DMS 273 (cell line): ENCODE measurements at regions not wholly inside any gene's neighbourhood (a gene's known extent, or its start where the extent isn't known, plus 50 kb on each side); places are given as distances from the start of the nearest gene placed in this dataset.
"Not testable (repeated sequence)": the region's sequence is repeated elsewhere in the genome, so short reads cannot be mapped to it uniquely, and the experiment has no call there.

Experiments used
- DNase-seq: peaks from one replicate; lab custom pipeline; 2025; ENCODE audit not compliant: unreplicated experiment; lab: John Stamatoyannopoulos, UW

DNA sequence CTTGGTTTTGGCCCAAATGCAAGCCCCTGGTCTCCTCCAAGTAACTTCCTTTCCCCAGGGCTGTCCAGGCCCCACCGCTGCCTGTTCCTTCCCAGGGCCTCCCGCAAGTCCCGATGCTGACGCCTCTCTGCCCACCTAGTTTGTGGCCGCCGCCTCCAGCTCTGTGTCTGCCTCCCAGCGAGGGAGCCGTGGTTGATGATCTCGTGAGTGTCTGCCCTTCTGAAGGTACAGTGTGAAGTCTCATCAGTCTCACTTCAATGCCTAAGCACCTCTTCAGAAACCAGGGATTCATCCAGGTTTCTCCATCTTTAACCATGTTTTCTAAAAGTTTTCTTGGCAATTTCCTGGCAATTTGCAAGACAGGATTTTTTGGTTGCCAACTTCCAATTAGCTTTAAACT is 127.5 kb downstream of the TMEM121 start:
- not testable (repeated sequence) for DNase-seq

DNA sequence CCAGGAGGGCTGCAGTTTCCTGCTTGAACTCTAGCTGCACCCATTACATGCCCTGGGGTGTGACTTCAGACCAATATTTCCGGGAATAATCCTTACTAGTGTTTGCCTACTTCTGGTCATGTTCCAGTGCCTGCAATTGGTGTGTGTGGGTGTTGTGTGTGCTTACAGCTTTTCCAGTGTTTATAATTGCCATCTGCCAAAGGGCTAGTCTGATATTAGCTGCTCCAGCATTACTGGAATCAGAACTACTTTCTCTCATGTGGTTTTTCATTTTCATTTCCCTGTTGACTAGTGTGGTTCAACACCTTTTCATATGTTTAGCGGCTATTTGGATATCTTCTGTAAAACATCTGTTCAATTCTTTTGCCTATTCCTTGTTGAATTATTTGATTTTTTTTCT is 132.9 kb downstream of the TMEM121 start:
- peak; percentile 35 for DNase-seq

- DNase-seq, result no peak
Observed at GRCh38 chr14:105659935-105660527, 133.6 kb downstream of the TMEM121 start.

DNA sequence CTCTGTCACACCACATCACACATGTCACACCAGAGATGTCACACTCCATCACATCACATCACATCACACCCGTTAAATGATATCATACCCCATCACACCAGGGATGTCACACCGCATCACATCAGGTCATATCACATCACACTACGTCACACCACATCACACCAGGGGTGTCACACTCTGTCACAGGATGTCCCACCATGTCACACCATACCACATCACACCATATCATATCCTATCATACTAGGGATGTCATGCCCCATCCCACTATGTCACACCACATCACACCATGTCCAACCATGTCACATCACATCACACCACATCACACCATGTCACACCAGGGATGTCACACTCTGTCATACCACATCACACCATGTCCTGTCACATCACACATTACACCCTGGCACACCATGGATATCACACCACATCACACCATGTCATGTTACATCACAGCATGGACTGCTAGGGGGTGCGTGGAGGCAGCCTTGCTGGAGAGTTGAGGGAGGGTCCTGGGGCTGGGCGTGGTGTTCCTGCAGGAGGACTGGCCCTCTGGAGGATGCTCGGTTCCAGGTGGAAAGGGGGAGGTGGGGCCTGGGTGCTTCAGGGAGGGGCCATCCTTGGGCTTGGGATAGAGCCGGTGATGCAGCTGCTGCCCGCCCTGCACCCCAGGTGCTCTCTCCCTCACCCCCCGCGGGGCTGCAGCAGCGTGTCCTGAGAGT is 134.6 kb downstream of the TMEM121 start:
- no peak for DNase-seq

DNA sequence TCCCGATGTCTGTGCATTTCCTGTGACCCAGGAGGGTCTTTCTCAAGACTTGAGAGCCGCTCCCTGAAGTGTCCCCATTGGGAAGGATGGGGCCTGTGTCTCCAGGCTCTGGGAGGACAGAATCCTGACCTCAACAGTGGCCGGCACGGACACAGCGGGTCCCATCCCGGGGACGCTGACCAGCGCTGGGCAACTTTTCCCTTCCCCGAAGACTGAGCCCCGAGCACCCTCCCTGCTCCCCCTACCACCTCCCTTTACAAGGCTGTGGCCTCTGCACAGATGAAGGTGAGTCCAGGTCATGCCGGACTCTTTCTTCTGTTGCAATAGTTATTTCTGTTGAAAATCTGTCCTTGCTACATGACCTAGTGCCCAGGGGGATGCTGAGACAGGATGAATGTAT is 135.7 kb downstream of the TMEM121 start:
- not testable (repeated sequence) for DNase-seq

- DNase-seq, result not testable (repeated sequence)
Observed at GRCh38 chr14:105662592-105662991, 136.2 kb downstream of the TMEM121 start.

DNA sequence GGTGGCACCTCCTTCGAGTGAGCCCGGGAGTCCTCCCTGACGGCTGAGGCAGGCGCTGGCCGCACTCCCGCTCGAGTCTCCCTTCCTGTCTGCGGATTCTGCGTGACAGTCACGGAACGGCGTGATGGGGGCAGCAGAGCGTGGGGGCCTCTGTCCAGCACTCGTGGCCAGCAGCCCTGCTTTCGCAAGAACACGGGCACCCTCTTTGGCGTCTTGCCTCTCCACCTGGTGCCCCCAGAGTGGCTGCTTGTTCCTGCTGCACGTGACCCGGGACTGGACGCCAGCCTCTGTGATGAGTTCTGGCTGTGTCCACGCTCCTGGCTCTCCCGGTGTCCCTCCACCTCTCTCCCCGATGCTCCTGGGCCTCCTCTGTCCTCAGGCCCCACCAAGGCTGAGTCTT is 136.9 kb downstream of the TMEM121 start:
- not testable (repeated sequence) for DNase-seq

GRCh38 chr14:105663818-105664596 is 137.6 kb downstream of the TMEM121 start:
- not testable (repeated sequence) for DNase-seq

- DNase-seq, result no peak
Observed at GRCh38 chr14:105664691-105665090, 138.3 kb downstream of the TMEM121 start.

DNA sequence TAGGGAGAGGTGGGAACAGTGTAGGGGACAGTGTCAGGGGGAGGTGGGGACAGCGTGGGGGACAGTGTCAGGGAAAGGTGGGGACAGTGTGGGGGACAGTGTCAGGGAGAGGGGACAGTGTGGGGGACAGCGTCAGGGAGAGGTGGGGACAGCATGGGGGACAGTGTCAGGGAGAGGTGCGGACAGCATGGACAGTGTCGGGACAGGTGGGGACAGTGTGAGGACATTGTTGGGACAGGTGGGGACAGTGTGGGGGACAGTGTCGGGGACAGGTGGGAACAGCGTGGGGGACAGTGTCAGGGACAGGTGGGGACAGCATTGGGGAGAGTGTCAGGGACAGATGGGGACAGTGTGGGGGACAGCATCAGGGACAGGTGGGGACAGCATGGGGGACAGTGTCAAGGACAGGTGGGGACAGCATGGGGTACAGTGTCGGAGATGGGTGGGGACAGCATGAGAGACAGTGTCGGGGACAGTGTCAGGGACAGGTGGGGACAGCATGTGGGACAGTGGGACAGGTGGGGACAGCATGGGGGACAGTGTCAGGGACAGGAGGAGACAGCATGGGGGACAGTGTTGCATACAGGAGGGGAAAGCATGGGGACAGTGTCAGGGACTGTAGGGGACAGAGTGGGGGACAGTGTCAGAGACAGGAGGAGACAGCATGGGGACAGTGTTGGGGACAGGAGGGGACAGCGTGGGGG is 139.0 kb downstream of the TMEM121 start:
- no peak for DNase-seq

DNA sequence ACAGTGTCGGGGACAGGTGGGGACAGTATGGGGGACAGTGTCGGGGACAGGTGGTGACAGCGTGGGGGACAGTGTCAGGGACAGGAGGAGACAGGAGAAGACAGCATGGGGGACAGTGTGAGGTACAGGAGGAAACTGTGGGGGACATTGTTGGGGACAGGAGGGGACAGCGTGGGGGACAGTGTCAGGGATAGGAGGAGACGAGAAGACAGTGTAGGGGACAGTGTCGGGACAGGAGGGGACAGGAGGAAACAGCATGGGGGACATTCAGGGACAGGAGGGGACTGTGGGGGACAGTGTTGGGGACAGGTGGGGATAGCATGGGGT is 139.5 kb downstream of the TMEM121 start:
- DNase-seq, result no peak

DNA sequence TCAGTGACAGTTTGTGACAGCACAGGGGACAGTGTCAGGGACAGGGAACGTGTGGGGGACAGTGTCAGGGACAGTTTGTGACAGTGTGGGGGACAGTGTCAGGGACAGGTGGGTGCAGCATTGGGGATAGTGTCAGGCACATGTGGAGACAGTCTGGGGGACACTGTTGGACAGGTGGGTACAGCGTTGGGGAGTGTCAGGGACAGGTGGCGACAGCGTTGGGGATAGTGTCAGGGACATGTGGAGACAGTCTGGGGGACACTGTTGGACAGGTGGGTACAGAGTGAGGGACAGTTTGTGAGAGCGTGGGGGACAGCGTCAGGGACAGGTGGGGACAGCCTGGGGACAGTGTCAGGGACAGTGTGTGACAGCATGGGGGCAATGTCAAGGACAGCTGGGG is 140.0 kb downstream of the TMEM121 start:
- DNase-seq, result no peak

DNA sequence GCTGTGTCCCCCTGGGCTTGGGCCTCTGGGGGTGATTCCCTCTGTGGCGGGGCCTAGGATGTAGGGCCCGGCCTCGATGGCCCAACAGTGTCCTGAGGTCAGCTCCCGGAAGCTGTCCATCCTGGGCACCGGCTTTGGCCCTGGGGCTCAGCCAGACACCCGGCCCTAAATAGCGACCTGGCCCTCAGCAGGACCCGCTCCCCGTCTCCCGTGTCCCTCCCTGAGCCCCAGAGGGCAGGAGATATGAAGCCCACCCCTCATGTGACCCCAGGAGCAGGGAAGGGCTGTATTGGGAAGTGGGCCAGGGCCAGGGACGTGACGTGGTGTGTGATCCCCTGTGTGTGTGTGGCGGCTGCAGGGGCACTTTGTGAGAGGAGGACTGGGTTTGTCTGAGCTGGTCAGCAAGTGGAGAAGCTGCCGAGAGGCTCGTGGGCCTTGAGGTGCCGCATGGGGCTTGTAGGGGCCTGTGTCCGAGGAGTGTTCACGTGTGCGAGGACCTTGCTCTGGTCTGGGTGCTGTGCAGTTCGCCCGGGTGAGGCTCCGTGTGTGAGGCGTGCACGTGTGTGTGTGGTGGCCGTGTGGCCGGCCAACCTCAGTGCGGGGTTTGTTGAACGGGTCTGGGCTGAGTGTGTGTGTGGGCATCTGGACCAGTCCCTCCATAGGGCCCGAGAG is 140.7 kb downstream of the TMEM121 start:
- not testable (repeated sequence) for DNase-seq

DNA sequence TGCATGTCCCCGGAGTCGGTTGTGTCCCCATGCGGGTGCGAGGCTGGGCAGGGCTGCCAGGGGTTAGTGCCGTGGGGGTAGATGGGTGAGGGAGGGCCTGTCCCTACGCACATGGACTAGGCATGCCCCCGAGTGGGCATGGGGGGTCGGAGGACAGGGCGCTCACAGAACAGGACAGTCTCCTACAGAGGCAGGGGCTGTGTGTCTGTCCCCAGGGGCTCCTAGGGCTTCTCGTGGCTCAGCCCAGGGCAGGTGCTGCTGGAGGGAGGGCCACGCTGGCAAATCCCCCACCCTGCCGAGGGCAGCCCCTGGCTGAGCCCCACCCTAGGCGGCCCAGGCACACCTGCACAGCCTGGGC is 141.3 kb downstream of the TMEM121 start:
- DNase-seq, result not testable (repeated sequence)

- peak; percentile 18 for DNase-seq
Observed at GRCh38 chr14:105668021-105668420, 141.6 kb downstream of the TMEM121 start.

- not testable (repeated sequence) for DNase-seq
Observed at GRCh38 chr14:105668471-105669230, 142.3 kb downstream of the TMEM121 start.

DNA sequence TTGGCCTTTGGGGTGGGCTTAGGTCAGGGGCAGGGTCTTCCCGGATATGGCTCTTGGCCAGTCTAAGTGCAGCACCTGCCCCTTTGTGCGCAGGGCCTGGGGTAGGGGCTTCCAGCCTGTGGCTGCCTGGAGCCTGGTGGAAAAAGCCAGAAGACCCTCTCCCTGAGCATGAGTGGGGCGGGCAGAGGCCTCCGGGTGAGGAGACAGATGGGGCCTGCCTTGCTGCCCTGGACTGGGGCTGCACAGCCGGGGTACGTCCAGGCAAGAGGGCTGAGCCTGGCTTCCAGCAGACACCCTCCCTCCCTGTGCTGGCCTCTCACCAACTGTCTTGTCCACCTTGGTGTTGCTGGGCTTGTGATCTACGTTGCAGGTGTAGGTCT is 142.8 kb downstream of the TMEM121 start:
- DNase-seq, result not testable (repeated sequence)

DNA sequence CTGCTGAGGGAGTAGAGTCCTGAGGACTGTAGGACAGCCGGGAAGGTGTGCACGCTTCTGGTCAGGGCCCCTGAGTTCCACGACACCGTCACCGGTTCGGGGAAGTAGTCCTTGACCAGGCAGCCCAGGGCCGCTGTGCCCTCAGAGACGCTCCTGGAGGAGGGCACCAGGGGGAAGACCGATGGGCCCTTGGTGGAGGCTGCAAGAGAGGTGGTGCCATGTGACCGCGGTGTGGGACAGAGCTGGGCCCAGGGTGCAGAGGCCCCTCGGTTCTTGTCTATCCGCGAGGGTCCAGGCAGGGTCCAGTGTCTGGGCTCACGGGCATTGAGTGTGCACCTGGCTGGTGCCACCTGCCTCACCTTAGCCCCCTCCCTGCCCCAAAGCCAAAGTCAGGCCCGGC is 143.3 kb downstream of the TMEM121 start:
- not testable (repeated sequence) for DNase-seq

- DNase-seq, result not testable (repeated sequence)
Observed at GRCh38 chr14:105672450-105673200, 146.2 kb downstream of the TMEM121 start.

DNA sequence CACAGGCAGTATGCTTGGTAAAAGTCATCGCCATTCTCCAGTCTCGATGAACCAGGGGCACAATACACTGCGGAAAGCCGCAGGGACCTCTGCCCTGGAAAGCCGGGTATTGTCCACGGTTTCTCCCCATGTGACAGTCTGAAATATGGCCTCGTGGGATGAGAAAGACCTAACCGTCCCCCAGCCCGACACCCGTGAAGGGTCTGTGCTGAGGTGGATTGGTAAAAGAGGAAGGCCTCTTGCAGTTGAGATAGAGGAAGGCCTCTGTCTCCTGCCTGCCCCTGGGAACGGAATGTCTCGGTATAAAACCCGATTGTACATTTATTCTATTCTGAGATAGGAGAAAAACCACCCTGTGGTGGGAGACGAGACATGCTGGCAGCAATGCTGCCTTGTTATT is 149.1 kb downstream of the TMEM121 start:
- DNase-seq, result not testable (repeated sequence)
